Mammary epithelial cell (primary cell): ENCODE measurements at regions not wholly inside any gene's neighbourhood (a gene's known extent, or its start where the extent isn't known, plus 50 kb on each side); places are given as distances from the start of the nearest gene placed in this dataset.

Experiments used
- EZH2 ChIP-seq: IDR thresholded peaks from 2 replicates; pipeline ENCODE4 v1.6.1; 2012; ENCODE audit warnings: low read length, inconsistent platforms, borderline replicate concordance
- TF ChIP-seq, protein P1 (sequence below), 2 donors: IDR thresholded peaks in 1 of 2; conservative IDR thresholded peaks in 1 of 2; 2 replicates each; pipeline ENCODE4 v1.5.1; 2011 to 2012; ENCODE audit warnings: inconsistent platforms in 2 of 2, low read length in 2 of 2, mild to moderate bottlenecking in 2 of 2, control low read depth in 1 of 2, low read depth in 1 of 2; ENCODE audit not compliant: insufficient read depth in 1 of 2; ENCODE audit errors: extremely low read depth in 1 of 2

DNA sequence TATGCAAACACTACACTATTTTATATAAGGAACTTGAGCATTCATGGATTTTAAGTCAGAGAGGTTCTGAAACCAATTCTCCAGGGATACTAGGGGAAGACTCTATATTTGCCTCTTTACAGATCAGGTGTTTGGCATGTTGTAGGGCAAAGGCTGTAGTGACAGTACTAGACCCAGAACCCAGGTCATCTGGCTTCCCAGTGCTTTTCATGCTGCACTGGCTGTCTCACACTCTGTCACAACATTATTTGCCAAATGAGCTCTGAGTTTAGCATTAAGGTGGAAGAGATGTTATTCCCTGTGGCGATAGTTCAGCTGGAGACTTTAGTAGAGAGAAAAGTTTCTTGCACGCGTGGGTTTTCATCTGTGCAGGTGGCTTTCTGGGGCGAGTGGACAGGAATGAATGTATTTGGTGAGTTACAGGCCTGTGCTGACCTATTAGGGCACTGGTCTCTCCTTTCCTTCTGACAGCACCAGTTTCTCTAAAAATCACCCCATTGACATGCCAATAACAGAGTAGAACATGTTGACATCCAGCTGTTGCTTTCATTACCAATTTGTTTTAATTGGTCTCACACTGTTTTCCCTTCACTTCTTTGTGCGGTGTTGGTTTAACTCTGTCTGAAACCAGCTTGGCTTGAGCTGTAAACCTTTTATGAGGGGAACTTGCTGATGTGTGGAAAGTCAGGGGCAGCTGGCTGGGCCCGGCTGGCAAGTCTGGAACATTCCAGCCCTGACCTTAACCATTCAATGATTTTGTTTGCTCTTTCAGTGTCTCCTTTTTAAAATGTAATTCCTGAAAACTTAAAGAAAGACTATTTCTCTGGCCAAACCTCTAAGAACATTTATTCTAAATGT lies 643.0 kb upstream of the FAM98A start:
- TF ChIP-seq, protein P1, sequence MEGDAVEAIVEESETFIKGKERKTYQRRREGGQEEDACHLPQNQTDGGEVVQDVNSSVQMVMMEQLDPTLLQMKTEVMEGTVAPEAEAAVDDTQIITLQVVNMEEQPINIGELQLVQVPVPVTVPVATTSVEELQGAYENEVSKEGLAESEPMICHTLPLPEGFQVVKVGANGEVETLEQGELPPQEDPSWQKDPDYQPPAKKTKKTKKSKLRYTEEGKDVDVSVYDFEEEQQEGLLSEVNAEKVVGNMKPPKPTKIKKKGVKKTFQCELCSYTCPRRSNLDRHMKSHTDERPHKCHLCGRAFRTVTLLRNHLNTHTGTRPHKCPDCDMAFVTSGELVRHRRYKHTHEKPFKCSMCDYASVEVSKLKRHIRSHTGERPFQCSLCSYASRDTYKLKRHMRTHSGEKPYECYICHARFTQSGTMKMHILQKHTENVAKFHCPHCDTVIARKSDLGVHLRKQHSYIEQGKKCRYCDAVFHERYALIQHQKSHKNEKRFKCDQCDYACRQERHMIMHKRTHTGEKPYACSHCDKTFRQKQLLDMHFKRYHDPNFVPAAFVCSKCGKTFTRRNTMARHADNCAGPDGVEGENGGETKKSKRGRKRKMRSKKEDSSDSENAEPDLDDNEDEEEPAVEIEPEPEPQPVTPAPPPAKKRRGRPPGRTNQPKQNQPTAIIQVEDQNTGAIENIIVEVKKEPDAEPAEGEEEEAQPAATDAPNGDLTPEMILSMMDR (conservative IDR thresholded peaks at IDR 0.05 in 1 of 2, IDR thresholded peaks at IDR 0.05 in 1 of 2; ENCODE audit: extremely low read depth in 1 of 2, insufficient read depth in 1 of 2, low read depth in 1 of 2, low read length in 2 of 2), result no peak
- no peak for TF ChIP-seq EZH2
